HepG2 (cell line): ENCODE measurements at regions not wholly inside any gene's neighbourhood (a gene's known extent, or its start where the extent isn't known, plus 50 kb on each side); places are given as distances from the start of the nearest gene placed in this dataset.

Source experiments
- ATAC-seq: fragments of 200-7000 bp; cut with Tn5 transposase; 3 replicates; pipeline ENCODE4 v1.9.1; 2020; ENCODE audit warnings: mild to moderate bottlenecking, moderate library complexity
- BruUV-seq: library from RNA; stranded (reverse); fragments of 400-500 nt; replicated peaks from 2 replicates; lab custom pipeline; 2021; lab: Mats Ljungman, UMichigan
- CTCF ChIA-PET: fragments of 300-600 bp; formaldehyde crosslinking; extraction: SDS; loops from one replicate; lab custom pipeline; 2021; ENCODE audit warnings: low total read pairs, inconsistent platforms, low intra/inter-chr PET ratio; lab: Yijun Ruan, JAX
- POLR2A ChIA-PET: fragments of 350-600 bp; sonication (Branson Sonifier 250); formaldehyde crosslinking; loops from one replicate; lab custom pipeline; 2020; ENCODE audit warnings: antibody characterized with exemption, inconsistent platforms; lab: Yijun Ruan, JAX
- DNase-seq: peaks from one replicate; pipeline ENCODE4 v3.0.0-alpha.2; 2015; ENCODE audit warnings: low spot score
- FAIRE-seq: peaks from 3 replicates; lab custom pipeline; 2011; peaks lifted over from hg19 to GRCh38; lab: Jason Lieb, UNC
- H2AFZ ChIP-seq: one replicate; pipeline ENCODE4 v1.6.1; 2011; ENCODE audit warnings: low read length, inconsistent platforms
- H3K27ac ChIP-seq: fragments of 300-600 bp; 3 replicates; pipeline ENCODE4 v1.8.0; 2011; ENCODE audit warnings: mixed run types, mild to moderate bottlenecking, mixed read lengths, low read length, inconsistent platforms; ENCODE audit not compliant: insufficient read depth; ENCODE audit errors: extremely low read length
- H3K27me3 ChIP-seq, 2 experiments: fragments of 200-600 bp in 1 of 2; 2 replicates in 1 of 2; 3 replicates in 1 of 2; pipeline versions ENCODE4 v1.6.0 to v1.8.0; 2011; ENCODE audit warnings: low read length in 2 of 2, mild to moderate bottlenecking in 2 of 2, moderate library complexity in 2 of 2, inconsistent platforms in 1 of 2; ENCODE audit not compliant: insufficient read depth in 2 of 2, control insufficient read depth in 1 of 2
- H3K36me3 ChIP-seq, 2 experiments: fragments of 200-600 bp in 1 of 2; replicated peaks in 1 of 2; 2 replicates in 1 of 2; 3 replicates in 1 of 2; pipeline versions ENCODE4 v1.5.1 to v1.8.0; 2011; ENCODE audit warnings: low read length in 2 of 2, inconsistent platforms in 1 of 2; ENCODE audit not compliant: insufficient read depth in 2 of 2, control insufficient read depth in 1 of 2
- H3K4me1 ChIP-seq: 2 replicates; pipeline ENCODE4 v1.5.1; 2012; ENCODE audit warnings: low read length, inconsistent platforms; ENCODE audit not compliant: insufficient read depth
- H3K4me2 ChIP-seq: 2 replicates; pipeline ENCODE4 v1.6.0; 2011; ENCODE audit warnings: low read depth, low read length, inconsistent platforms
- H3K4me3 ChIP-seq, 3 experiments: fragments of 200-600 bp in 1 of 3; sonication (generic), shearing (Covaris generic) in 1 of 3; replicated peaks in 1 of 3; 2 replicates each; pipeline ENCODE4 v1.5.1; 2011 to 2016; ENCODE audit warnings: low read length in 3 of 3, inconsistent platforms in 2 of 3, low read depth in 2 of 3, mild to moderate bottlenecking in 2 of 3, control low read depth in 1 of 3, mixed read lengths in 1 of 3; ENCODE audit not compliant: insufficient read depth in 1 of 3
- H3K79me2 ChIP-seq: one replicate; pipeline ENCODE4 v1.6.1; 2011; ENCODE audit warnings: low read length, inconsistent platforms; ENCODE audit not compliant: insufficient read depth
- H3K9ac ChIP-seq: 2 replicates; pipeline ENCODE4 v1.6.0; 2011; ENCODE audit warnings: mild to moderate bottlenecking, low read depth, low read length, inconsistent platforms; ENCODE audit not compliant: insufficient read depth
- H3K9me3 ChIP-seq: 2 replicates; pipeline ENCODE4 v1.5.1; 2012; ENCODE audit warnings: mild to moderate bottlenecking, low read length
- H4K20me1 ChIP-seq: 2 replicates; pipeline ENCODE4 v1.6.0; 2011; ENCODE audit warnings: inconsistent platforms, mild to moderate bottlenecking, low read length, moderate library complexity; ENCODE audit not compliant: insufficient read depth
- CC2D1A ChIP-seq: sonication (generic); formaldehyde crosslinking; IDR thresholded peaks from 2 replicates; pipeline ENCODE4 v1.8.1; 2023; ENCODE audit warnings: mild to moderate bottlenecking, missing genetic modification reagents
- ISX ChIP-seq: sonication (generic); formaldehyde crosslinking; conservative IDR thresholded peaks from 2 replicates; pipeline ENCODE4 v1.5.0; 2020; ENCODE audit warnings: missing genetic modification reagents
- PATZ1 ChIP-seq: sonication (generic); formaldehyde crosslinking; IDR thresholded peaks from 2 replicates; pipeline ENCODE4 v1.4.0; 2020; ENCODE audit warnings: missing genetic modification reagents
- SNAPC5 ChIP-seq: sonication (generic); formaldehyde crosslinking; IDR thresholded peaks from 2 replicates; pipeline ENCODE4 v1.8.1; 2023; ENCODE audit warnings: mild to moderate bottlenecking, missing genetic modification reagents, borderline replicate concordance
- SOX5 ChIP-seq: IDR thresholded peaks from 2 replicates; pipeline ENCODE4 v1.6.1; 2016; ENCODE audit warnings: borderline replicate concordance
- TBL1XR1 ChIP-seq: fragments of 150-350 bp; IDR thresholded peaks from 2 replicates; pipeline ENCODE4 v1.6.1; 2014; ENCODE audit warnings: borderline replicate concordance, low read length; ENCODE audit not compliant: partially characterized antibody
- THAP8 ChIP-seq: sonication (generic); formaldehyde crosslinking; IDR thresholded peaks from 2 replicates; pipeline ENCODE4 v1.5.1; 2020; ENCODE audit warnings: missing genetic modification reagents, mild to moderate bottlenecking, borderline replicate concordance
- TIGD3 ChIP-seq: sonication (generic); formaldehyde crosslinking; IDR thresholded peaks from 2 replicates; pipeline ENCODE4 v1.5.1; 2020; ENCODE audit warnings: mild to moderate bottlenecking, missing genetic modification reagents, borderline replicate concordance
- ZBTB37 ChIP-seq: sonication (generic); formaldehyde crosslinking; IDR thresholded peaks from 2 replicates; pipeline ENCODE4 v1.4.0; 2020; ENCODE audit warnings: mild to moderate bottlenecking, missing genetic modification reagents
- WGBS: methylation state at CpG from one replicate; pipeline ENCODE4 v1.1.6; 2017; ENCODE audit warnings: low lambda C conversion rate; 5-methylcytosine and 5-hydroxymethylcytosine counted together
- in situ Hi-C: cut with HindIII; loops from 2 replicates; pipeline ENCODE4 v1.10.0; 2017; ENCODE audit warnings: low pct_unique_long_range_greater_than_20kb; ENCODE audit not compliant: extremely low pct_ligation_motif_present
- intact Hi-C: fragments of 100-400 bp; cut with micrococcal nuclease; formaldehyde crosslinking; loops from one replicate; pipeline ENCODE4 v1.10.0; 2022; ENCODE audit not compliant: unreplicated experiment

- no peaks in the 10 kb centered on the region for H4K20me1 ChIP-seq
- no peak overlapping the region for H3K4me3 ChIP-seq
- in situ Hi-C loops (no loop called here), intact Hi-C loops (no loop called here)
- H3K9ac ChIP-seq: no peak overlapping the region
- POLR2A ChIA-PET: no interaction called here
- no peaks in the 10 kb centered on the region for H3K36me3 ChIP-seq
- H3K27me3 ChIP-seq: peaks cover 8 to 68% of the 10 kb centered on the region in 2 experiments
- H3K27ac ChIP-seq: no peak overlapping the region
- H3K9me3 ChIP-seq: no peaks in the 10 kb centered on the region
- no peak overlapping the region for H2AFZ ChIP-seq
- CTCF ChIA-PET: no interaction called here
- no peaks in the 10 kb centered on the region for H3K79me2 ChIP-seq
- FAIRE-seq (no peak), ATAC-seq (no peak), DNase-seq (no peak)
- H3K4me2 ChIP-seq: no peak overlapping the region
- H3K4me1 ChIP-seq: peaks cover 12% of the 10 kb centered on the region
- BruUV-seq: no TSS peak
- WGBS: 42% methylated on average over 11 of the region's 15 CpGs
- TF ChIP-seq SOX5 (CRISPR knock-in tag): no peak
- no peak for TF ChIP-seq ZBTB37 (CRISPR knock-in tag)
- TF ChIP-seq CC2D1A: no peak
- TF ChIP-seq TIGD3 (CRISPR knock-in tag): no peak
- TF ChIP-seq THAP8: no peak
- no peak for TF ChIP-seq PATZ1 (CRISPR knock-in tag)
- TF ChIP-seq TBL1XR1: no peak
- no peak for TF ChIP-seq SNAPC5 (CRISPR knock-in tag)
- no peak for TF ChIP-seq ISX (CRISPR knock-in tag)
These were observed 91.6 kb downstream of the TEX29 start for GRCh38 chr13:111411919-111412650.
